ENCODE measurements at regions not wholly inside any gene's neighbourhood (a gene's known extent, or its start where the extent isn't known, plus 50 kb on each side); places are given as distances from the start of the nearest gene placed in this dataset.

GRCh38 chr4:52288212-52288855 is 237.2 kb downstream of the SPATA18 start:
- no peak for DNase-seq (ENCODE audit: low read depth)

GRCh38 chr4:52290466-52290865 is 239.4 kb downstream of the SPATA18 start:
- no peak for DNase-seq (ENCODE audit: low read depth)

- DNase-seq (ENCODE audit: low read depth) = no peak
Observed at GRCh38 chr4:52292245-52292644, 241.1 kb downstream of the SPATA18 start.

- DNase-seq (ENCODE audit: low read depth) = no peak
Observed at GRCh38 chr4:52296341-52296740, 245.2 kb downstream of the SPATA18 start.

- DNase-seq (ENCODE audit: low read depth) = no peak
Observed at GRCh38 chr4:52298444-52298843, 247.3 kb downstream of the SPATA18 start.

DNA sequence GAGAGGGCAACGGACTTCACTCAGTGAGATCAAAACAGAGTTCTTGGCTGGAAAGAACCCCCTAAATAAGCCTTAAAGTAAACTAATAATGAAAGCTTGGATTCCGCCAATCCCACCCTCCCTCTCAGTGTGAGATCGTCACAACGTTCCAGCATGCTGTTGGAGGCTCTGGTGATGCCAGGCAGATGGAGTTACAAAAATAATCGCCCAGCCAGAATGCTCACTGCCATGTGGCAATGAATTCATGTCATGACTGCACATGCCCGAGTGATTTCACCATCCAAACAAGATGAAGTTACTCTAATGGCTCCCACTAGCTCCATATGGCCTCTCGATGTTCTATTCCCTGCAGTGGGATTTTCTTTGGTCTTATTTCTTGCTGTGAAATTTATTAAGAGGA is 248.0 kb downstream of the SPATA18 start:
- DNase-seq (ENCODE audit: low read depth) = no peak

DNA sequence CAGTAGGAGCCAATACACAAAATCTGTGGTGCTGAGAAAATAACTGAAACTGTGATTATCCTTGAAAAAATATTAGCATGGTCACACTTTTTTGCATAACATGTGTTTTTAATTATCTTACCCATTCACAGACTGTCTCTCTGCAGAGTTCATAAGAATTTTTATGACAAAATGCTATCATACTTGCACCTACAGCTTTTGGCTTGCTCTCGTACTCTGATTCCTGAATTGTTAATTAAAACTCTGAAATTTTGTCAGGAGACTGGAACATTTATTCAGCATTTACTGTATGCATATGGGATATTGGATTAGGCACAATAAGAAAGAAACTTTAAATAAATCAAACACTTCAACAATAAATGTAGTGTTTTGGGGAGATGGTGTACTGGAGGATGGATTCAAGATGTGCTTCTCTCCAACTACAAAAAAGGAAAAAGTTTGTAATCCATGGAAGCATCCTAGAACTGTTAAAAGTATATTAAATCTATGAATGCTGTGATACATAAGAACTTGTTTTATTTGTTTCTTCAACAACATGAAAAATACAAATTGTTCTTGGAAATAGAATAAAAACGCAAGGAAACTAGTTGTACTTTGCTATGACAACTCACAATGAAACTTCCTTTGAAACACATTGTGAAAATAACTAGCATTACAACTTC is 260.5 kb downstream of the SPATA18 start:
- no peak for DNase-seq (ENCODE audit: low read depth)

DNA sequence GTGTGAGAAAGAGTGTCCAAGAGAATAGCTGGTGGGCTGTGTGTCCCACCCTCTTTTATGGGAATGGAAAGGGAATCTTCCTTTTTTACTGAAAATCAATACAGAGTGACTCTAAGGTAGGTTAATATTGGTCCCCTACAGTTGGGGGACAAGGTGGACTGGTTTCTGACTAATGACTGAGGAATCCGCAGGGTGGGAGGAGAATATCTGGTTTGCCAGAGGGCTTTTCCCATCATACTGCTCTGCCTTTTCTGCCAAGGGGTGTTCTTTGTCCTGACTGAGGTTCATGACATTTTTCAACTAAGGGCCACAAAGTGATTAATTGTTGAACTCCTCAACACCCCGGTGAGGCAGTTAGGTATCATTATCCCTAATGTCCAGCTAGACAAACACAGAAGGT is 261.6 kb downstream of the SPATA18 start:
- no peak for DNase-seq (ENCODE audit: low read depth)

DNA sequence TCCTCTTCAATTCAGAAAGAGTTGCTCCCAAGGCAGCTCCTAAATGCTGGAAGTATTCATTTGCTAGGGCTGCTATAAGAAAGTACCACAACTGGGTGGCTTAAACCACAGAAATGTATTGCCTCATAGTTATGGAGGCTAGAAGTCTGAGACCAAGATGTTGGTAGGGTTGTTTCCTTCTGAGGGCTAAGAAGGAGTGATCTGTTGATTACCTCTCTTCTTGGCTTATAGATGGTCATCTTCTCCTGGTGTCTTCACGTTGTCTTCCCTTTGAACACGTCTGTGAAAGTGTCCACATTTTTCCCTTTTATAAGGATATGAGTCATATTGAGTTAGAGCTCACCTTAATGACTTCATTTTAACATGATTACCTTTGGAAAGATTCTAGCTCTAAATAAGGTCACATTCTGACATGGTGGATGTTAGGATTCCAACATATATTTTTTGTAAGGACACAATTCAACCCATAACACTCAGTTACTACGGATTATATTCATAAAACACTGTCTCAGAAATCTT is 266.3 kb downstream of the SPATA18 start:
- no peak for DNase-seq (ENCODE audit: low read depth)

DNA sequence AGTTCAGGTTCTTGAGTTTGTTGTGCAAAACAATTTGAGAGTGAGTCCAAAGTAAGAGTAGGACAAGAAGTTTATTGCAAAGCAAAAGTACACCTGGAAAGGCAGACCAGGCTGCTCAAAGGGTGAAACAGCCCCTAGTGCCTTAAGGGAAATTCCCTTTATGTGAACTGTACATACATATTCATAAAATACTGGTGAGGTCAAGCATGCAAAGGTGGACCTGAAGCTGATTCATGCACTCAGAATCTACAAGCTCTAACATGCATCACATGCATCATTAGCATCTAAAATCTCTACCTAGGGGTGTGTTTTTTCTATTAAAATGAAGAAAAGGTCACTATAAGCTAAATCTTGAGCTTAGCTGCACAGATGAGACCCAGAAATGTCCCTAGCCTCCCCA is 266.9 kb downstream of the SPATA18 start:
- no peak for DNase-seq (ENCODE audit: low read depth)

DNA sequence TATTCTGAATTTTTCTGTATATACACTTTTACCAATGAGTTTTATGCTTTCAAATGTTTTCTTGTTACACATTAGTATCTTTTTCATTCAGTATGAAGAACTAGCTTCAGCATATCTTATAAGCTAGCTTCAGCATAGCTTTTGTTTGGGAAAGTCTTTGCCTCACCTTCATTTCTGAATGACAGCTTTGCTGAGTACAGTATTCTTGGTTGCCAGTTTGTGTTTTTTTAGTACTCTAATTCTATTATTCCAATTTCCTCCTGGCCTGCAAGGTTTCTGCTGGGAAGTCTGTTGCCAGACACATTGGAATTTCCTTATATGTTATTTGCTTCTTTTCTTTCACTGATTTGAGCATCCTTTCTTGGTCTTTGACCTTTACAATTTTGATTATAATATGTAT is 278.8 kb downstream of the SPATA18 start:
- DNase-seq (ENCODE audit: low read depth) = no peak

- no peak for DNase-seq (ENCODE audit: low read depth)
Observed at GRCh38 chr4:52343595-52343994, 292.5 kb downstream of the SPATA18 start.

DNA sequence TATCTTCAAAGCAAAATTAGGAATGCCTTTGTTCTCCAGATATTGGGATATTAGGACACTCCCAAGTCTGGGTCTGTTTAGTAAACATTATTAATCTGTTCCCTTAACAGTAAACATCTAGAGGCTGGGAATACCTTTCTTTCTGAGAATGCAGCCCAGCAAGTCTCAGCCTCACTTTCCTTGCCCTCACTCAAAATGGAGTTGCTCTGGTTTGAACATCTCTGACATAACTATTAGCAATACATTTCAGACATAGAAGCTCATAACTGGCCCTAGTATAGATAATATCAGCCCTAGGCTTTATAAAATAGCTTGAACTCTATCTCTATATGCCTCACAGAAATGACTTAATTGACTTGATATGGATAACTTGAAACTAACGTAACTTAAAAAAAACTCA is 299.8 kb downstream of the SPATA18 start:
- DNase-seq (ENCODE audit: low read depth) = no peak

DNA sequence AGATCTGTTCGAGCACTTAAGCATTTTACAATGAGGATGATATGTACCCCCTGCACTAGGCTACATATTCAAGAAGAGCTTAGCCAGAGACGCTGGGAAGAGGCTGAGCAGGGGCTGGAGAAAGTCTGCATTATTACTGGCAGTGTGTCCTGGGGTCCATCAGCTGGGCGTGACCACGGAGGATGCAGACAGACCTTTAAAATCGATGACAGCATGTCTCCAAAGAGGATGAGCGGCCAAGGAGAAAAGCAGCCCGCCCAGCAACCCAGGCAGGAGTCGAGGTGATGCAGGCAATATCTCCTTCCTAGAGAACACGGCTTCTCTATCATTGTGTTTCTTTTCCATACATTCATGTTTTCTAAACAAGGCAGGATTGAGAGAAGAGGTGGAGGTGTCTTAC is 300.7 kb downstream of the USP46 start:
- no peak for DNase-seq (ENCODE audit: low read depth)

GRCh38 chr4:52358883-52359321 is 300.2 kb downstream of the USP46 start:
- no peak for DNase-seq (ENCODE audit: low read depth)

GRCh38 chr4:52366191-52366590 is 292.9 kb downstream of the USP46 start:
- no peak for DNase-seq (ENCODE audit: low read depth)

GRCh38 chr4:52366621-52367020 is 292.5 kb downstream of the USP46 start:
- DNase-seq (ENCODE audit: low read depth) = no peak

DNA sequence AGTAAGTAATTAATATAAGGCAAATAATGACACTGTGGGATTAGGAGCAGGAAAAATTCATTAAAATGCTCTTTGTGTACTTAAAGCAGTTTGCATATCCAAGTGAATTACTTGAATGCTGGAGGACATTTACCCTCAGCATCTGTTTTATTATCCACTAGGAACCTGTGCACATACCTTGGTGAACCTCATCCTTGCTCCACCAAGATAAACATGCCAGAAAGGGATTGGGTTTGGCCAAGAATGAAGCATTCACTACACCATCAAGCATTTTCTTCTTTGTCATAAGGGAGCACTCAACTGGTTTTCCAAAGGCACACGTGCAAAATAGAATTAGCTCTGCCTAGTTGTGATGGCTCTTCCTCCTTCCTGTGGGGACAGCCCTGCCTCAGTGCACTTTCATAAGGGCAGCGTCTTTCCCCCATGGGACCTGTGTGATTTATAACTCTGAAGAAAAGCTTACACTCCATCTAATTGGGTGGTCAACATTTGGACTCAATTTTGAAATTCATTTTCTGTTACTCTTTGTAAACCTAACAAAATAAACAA is 291.7 kb downstream of the USP46 start:
- no peak for DNase-seq (ENCODE audit: low read depth)

DNA sequence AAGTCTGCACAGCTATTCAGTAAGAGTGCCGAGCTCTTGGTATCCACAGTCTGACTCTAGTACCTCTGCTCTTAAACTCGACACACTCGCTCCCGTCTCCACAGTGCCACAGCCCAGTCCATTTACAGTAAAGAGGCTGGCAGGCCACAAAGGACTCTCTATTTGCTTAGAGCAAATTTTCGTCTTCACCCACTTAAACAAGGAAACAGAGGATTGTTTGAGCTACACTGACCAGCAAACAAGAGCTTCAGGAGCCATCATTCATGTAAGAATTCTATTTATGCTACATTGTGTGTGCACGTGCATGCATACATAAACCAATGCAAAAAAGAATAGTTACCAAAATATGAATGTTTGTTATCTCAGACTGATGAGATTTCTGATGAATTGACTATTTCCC is 290.2 kb downstream of the USP46 start:
- DNase-seq (ENCODE audit: low read depth) = no peak

DNA sequence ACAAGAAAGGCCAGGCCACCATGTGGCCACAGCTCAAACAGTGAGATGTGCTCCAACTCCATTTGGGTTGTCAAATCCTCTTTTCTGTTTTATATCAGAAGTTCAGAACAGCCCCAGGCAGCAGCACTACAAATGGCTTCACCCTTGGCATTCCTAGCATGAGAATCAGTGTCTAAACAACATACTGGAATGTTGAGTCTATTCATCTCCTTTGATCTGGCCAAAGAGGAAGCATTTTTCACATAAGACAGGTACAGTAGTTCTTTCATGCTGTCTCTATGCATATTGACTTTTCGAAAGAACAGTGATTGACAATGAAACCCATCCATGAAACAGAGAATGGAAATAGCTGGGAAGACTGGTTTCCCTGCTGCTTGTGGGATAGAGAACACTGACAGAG is 289.5 kb downstream of the USP46 start:
- DNase-seq (ENCODE audit: low read depth) = no peak

DNA sequence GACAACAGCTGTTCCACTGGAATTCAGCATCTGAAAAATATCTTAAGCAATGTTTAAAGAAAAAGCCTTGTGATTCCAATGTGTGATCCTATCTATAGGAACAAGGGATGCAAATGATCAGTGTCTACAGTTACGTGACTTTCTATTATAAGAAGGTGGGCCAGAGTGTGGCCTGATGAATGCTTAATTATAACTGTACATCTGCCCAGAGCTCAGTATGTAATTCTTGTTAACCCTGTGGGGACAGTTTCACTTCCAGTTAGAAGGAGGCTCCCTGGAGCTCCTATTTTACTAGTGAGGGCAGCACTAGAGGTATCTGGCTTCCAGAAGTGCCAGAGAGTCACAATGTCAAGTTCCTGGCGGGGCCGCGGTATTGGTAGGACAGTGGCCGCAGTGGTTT is 288.5 kb downstream of the USP46 start:
- DNase-seq (ENCODE audit: low read depth) = no peak

DNA sequence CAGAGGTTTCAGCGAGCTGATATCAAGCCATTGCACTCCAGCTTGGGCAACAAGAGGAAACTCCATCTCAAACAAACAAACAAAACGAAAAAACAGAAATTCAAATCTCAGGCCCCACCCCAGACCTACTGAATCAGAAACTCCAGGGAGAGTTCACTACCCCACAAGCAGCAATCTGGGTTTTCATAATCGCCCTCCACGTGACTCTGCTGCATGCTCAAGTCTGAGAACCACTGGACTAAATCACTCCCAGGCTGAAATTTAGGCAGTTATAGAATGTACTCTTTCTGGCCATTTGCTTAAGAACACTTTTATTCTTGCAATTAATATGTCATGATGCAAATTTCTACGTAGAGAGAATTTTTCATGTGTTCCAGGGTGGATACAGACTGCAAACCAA is 287.3 kb downstream of the USP46 start:
- DNase-seq (ENCODE audit: low read depth) = no peak

- no peak for DNase-seq (ENCODE audit: low read depth)
Observed at GRCh38 chr4:52372269-52372668, 286.8 kb downstream of the USP46 start.

- DNase-seq (ENCODE audit: low read depth) = no peak
Observed at GRCh38 chr4:52372747-52373146, 286.4 kb downstream of the USP46 start.

All from non-pigmented ciliary epithelial cell (primary cell).